Tibial nerve (tissue), 4 donors: ENCODE measurements at regions not wholly inside any gene's neighbourhood (a gene's known extent, or its start where the extent isn't known, plus 50 kb on each side); places are given as distances from the start of the nearest gene placed in this dataset.

ENCODE experiments used
- EP300 ChIP-seq, 2 donors: sonication (generic); formaldehyde crosslinking; IDR thresholded peaks; one replicate each; pipeline ENCODE4 v1.6.1; 2017; ENCODE audit warnings: antibody characterized with exemption in 2 of 2, mild to moderate bottlenecking in 1 of 2
- POLR2A ChIP-seq, 2 donors: fragments of 450-650 bp; IDR thresholded peaks; one replicate each; pipeline ENCODE4 v1.6.1; 2017; ENCODE audit warnings: antibody characterized with exemption in 2 of 2, mild to moderate bottlenecking in 2 of 2, moderate library complexity in 2 of 2
- TF ChIP-seq, protein P1 (sequence below), 5 experiments: fragments of 200-600 bp in 3 of 5; fragments of 450-650 bp in 2 of 5; sonication (generic) in 3 of 5; IDR thresholded peaks; one replicate each; pipeline ENCODE4 v1.5.1; 2016 to 2019; ENCODE audit warnings: antibody characterized with exemption in 5 of 5, mild to moderate bottlenecking in 3 of 5, moderate library complexity in 2 of 5

DNA sequence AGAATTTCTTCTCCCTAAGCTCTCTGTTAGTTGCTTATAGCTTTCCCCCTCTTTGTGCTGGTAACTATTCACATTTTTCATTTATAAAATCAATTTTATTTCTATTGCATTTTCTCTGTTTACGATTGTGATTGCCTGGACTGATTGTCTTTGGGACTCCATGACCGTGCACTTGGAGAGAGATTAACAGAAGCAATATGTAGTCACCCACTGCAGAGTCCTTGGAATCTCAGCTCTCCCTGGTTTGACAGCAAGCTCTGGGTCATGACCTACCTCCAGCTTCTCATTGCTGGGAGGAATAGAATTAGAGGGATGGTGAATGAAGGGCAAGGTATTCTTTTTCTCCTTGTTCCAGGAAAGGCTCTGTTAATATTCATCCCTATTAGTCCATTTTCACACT lies 398.2 kb downstream of the AACS start:
- TF ChIP-seq, protein P1, sequence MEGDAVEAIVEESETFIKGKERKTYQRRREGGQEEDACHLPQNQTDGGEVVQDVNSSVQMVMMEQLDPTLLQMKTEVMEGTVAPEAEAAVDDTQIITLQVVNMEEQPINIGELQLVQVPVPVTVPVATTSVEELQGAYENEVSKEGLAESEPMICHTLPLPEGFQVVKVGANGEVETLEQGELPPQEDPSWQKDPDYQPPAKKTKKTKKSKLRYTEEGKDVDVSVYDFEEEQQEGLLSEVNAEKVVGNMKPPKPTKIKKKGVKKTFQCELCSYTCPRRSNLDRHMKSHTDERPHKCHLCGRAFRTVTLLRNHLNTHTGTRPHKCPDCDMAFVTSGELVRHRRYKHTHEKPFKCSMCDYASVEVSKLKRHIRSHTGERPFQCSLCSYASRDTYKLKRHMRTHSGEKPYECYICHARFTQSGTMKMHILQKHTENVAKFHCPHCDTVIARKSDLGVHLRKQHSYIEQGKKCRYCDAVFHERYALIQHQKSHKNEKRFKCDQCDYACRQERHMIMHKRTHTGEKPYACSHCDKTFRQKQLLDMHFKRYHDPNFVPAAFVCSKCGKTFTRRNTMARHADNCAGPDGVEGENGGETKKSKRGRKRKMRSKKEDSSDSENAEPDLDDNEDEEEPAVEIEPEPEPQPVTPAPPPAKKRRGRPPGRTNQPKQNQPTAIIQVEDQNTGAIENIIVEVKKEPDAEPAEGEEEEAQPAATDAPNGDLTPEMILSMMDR (IDR thresholded peaks at IDR 0.05) = no peak
- TF ChIP-seq POLR2A (IDR thresholded peaks at IDR 0.05) = no peak
- no peak for TF ChIP-seq EP300 (IDR thresholded peaks at IDR 0.05)
